SH-SY5Y (cell line): ENCODE measurements at regions not wholly inside any gene's neighbourhood (a gene's known extent, or its start where the extent isn't known, plus 50 kb on each side); places are given as distances from the start of the nearest gene placed in this dataset.

Source experiments
- GATA2 ChIP-seq: IDR thresholded peaks from 2 replicates; pipeline ENCODE4 v1.6.1; 2011; ENCODE audit warnings: mild to moderate bottlenecking, low read depth, low read length
- GATA3 ChIP-seq: IDR thresholded peaks from 2 replicates; pipeline ENCODE4 v1.6.1; 2011; ENCODE audit warnings: low read depth, mild to moderate bottlenecking, low read length, moderate library complexity

- no peak for TF ChIP-seq GATA2
- TF ChIP-seq GATA3 = no peak
Measured at GRCh38 chr2:225196579-225196978, 154.3 kb upstream of the DOCK10 start.
